ENCODE measurements at regions not wholly inside any gene's neighbourhood (a gene's known extent, or its start where the extent isn't known, plus 50 kb on each side); places are given as distances from the start of the nearest gene placed in this dataset.
"Not testable (repeated sequence)": the region's sequence is repeated elsewhere in the genome, so short reads cannot be mapped to it uniquely, and the experiment has no call there.

DNA sequence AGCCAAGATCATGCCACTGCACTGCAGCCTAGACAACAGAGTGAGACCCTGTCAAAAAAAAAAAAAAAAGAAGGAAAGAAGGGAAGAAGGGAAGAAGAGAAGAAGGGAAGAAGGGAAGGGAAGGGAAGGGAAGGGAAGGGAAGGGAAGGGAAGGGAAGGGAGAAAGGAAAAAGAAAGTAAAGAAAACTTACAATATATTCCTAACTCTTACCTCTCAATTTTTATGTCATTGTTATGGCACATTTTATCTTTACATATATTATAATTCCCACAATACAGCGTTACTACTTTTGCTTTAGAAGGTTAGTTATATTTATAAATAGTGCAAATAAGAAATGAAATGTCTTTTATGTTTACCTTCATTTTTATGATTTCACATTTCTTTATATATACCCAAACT, 358.7 kb downstream of the HHIPL2 start:
- TF ChIP-seq POLR2AphosphoS5 (IDR thresholded peaks at IDR 0.05): no peak
- no peak for TF ChIP-seq POLR2A (IDR thresholded peaks at IDR 0.05)
- TF ChIP-seq CTCF (IDR thresholded peaks at IDR 0.05): no peak
- TF ChIP-seq EP300 (IDR thresholded peaks at IDR 0.05): no peak
- no peak overlapping the region for H3K27ac ChIP-seq
- H3K36me3 ChIP-seq: no peaks in the 10 kb centered on the region
- DNase-seq (no peak), ATAC-seq (ENCODE audit: low FRiP score in 2 of 2) (no peak)
- no peaks in the 10 kb centered on the region for H3K27me3 ChIP-seq
- H3K9me3 ChIP-seq: no peaks in the 10 kb centered on the region
- H3K4me3 ChIP-seq: no peak overlapping the region
- 57 to 94% methylated on average over 1 of the region's 1 CpG for WGBS, 2 donors
- H3K4me1 ChIP-seq: no peaks in the 10 kb centered on the region

- Histone ChIP-seq H3K4me1 (no peaks in the 10 kb centered on the region), H3K4me3 (no peak overlapping the region), H3K9me3 (no peaks in the 10 kb centered on the region), H3K27ac (no peak overlapping the region), H3K36me3 (no peaks in the 10 kb centered on the region), H3K27me3 (no peaks in the 10 kb centered on the region)
- ATAC-seq (ENCODE audit: low FRiP score in 2 of 2): no peak
- TF ChIP-seq EP300 (IDR thresholded peaks at IDR 0.05) (no peak), POLR2A (IDR thresholded peaks at IDR 0.05) (no peak), POLR2AphosphoS5 (IDR thresholded peaks at IDR 0.05) (no peak), CTCF (IDR thresholded peaks at IDR 0.05) (no peak)
- DNase-seq: no peak
- WGBS, 2 donors: 91 to 93% methylated on average over 6 of the region's 6 CpGs
Measured at GRCh38 chr1:222187566-222188332, 360.2 kb downstream of the HHIPL2 start.

GRCh38 chr1:222182641-222183040, 365.3 kb downstream of the HHIPL2 start:
- DNase-seq: no peak
- no peak for ATAC-seq (ENCODE audit: low FRiP score in 2 of 2)
- H3K4me1 ChIP-seq: no peaks in the 10 kb centered on the region
- no peaks in the 10 kb centered on the region for H3K27me3 ChIP-seq
- no peaks in the 10 kb centered on the region for H3K9me3 ChIP-seq
- TF ChIP-seq POLR2AphosphoS5 (IDR thresholded peaks at IDR 0.05) (no peak), EP300 (IDR thresholded peaks at IDR 0.05) (no peak), CTCF (IDR thresholded peaks at IDR 0.05) (no peak), POLR2A (IDR thresholded peaks at IDR 0.05) (no peak)
- no peaks in the 10 kb centered on the region for H3K36me3 ChIP-seq
- H3K4me3 ChIP-seq: no peak overlapping the region
- no peak overlapping the region for H3K27ac ChIP-seq

DNA sequence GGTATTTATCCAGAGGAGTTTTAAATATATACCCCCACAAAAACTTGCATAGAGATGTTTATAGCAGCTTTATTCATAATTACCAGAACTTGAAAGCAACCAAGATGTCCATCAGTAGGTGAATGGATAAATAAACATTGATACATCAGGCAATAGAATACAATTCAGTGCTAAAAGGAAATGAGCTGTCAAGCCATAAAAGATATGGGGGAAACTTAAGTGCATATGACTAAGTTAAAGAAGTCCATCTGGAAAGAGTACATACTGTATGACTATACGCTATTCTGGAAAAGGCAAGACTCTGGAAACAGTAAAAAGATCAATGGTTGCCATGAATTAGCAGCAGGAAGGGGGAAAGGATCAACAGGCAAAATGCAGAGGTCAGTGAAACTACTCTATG, 366.7 kb downstream of the HHIPL2 start:
- no peaks in the 10 kb centered on the region for H3K27me3 ChIP-seq
- no peaks in the 10 kb centered on the region for H3K36me3 ChIP-seq
- TF ChIP-seq POLR2AphosphoS5 (IDR thresholded peaks at IDR 0.05) (no peak), CTCF (IDR thresholded peaks at IDR 0.05) (no peak), EP300 (IDR thresholded peaks at IDR 0.05) (no peak), POLR2A (IDR thresholded peaks at IDR 0.05) (no peak)
- H3K4me3 ChIP-seq: no peak overlapping the region
- no peak overlapping the region for H3K27ac ChIP-seq
- no peaks in the 10 kb centered on the region for H3K4me1 ChIP-seq
- ATAC-seq (ENCODE audit: low FRiP score in 2 of 2): no peak
- 35 to 84% methylated on average over 1 of the region's 1 CpG for WGBS, 2 donors
- no peak for DNase-seq
- peaks cover 0 to 4% (median 0%) of the 10 kb centered on the region in 4 donors for H3K9me3 ChIP-seq

DNA sequence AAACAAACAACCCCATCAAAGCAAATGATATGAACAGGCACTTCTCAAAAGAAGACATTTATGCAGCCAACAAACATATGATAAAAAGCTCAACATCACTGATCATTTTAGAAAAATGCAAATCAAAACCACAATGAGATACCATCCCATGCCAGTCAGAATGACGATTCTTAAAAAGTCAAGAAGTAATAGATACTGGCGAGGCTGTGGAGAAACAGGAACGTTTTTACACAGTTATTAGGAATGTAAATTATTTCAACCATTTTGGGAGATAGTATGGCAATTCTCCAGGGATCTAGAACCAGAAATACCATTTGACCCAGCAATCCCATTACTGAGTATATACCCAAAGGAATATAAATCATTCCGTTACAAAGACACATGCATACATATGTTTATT, 370.4 kb downstream of the HHIPL2 start:
- not testable (repeated sequence) for H3K4me1 ChIP-seq, DNase-seq
- WGBS, 2 donors: 83 to 84% methylated on average over 4 of the region's 4 CpGs

More for the DNA sequence above, 370.4 kb downstream of the HHIPL2 start:
- H3K27me3 ChIP-seq; H3K9me3 ChIP-seq; ATAC-seq (ENCODE audit: low FRiP score in 2 of 2); H3K27ac ChIP-seq; H3K36me3 ChIP-seq; H3K4me3 ChIP-seq: not testable (repeated sequence)
